CD4-positive, alpha-beta T cell (primary cell): ENCODE measurements at regions not wholly inside any gene's neighbourhood (a gene's known extent, or its start where the extent isn't known, plus 50 kb on each side); places are given as distances from the start of the nearest gene placed in this dataset.

Experiments
- ATAC-seq: fragments of 200-7000 bp; cut with Tn5 transposase; one replicate; pipeline ENCODE4 v1.10.0; 2022; ENCODE audit warnings: mild to moderate bottlenecking; ENCODE audit not compliant: poor library complexity
- CTCF ChIA-PET: fragments of 350-600 bp; sonication (Branson Sonifier 250); formaldehyde crosslinking; loops from one replicate; lab custom pipeline; 2021; ENCODE audit warnings: antibody characterized with exemption, inconsistent platforms; lab: Charles Lee
- POLR2A ChIA-PET: fragments of 350-600 bp; sonication (Branson Sonifier 250); formaldehyde crosslinking; loops from one replicate; lab custom pipeline; 2021; ENCODE audit warnings: antibody characterized with exemption, inconsistent platforms; lab: Charles Lee
- DNase-seq, 14 experiments: peaks; one replicate each; pipeline ENCODE4 v3.0.0-alpha.2; 2013 to 2020; ENCODE audit warnings: mixed read lengths in 2 of 14
- H3K27ac ChIP-seq, 2 donors: one replicate each; pipeline versions ENCODE4 v1.5.1 to v1.7.0; 2013; ENCODE audit warnings: low read length in 2 of 2, low read depth in 1 of 2, mild to moderate bottlenecking in 1 of 2
- H3K27me3 ChIP-seq, 2 experiments: 1 replicate in 1 of 2; 2 replicates in 1 of 2; pipeline versions ENCODE4 v1.6.1 to v1.7.0; 2013; ENCODE audit warnings: low read length in 2 of 2, control low read depth in 1 of 2, mild to moderate bottlenecking in 1 of 2, moderate library complexity in 1 of 2; ENCODE audit not compliant: insufficient read depth in 2 of 2, control insufficient read depth in 1 of 2
- H3K36me3 ChIP-seq: one replicate; pipeline ENCODE4 v1.6.1; 2013; ENCODE audit warnings: low read length, control low read depth; ENCODE audit not compliant: insufficient read depth
- H3K4me1 ChIP-seq: one replicate; pipeline ENCODE4 v1.6.1; 2013; ENCODE audit warnings: low read length, control low read depth; ENCODE audit not compliant: insufficient read depth
- H3K4me3 ChIP-seq: one replicate; pipeline ENCODE4 v1.5.1; 2013; ENCODE audit warnings: mild to moderate bottlenecking, low read length, moderate library complexity
- H3K9me3 ChIP-seq, 2 experiments: 1 replicate in 1 of 2; 2 replicates in 1 of 2; pipeline versions ENCODE4 v1.6.1 to v1.7.0; 2013; ENCODE audit warnings: low read length in 2 of 2, mild to moderate bottlenecking in 2 of 2, control low read depth in 1 of 2, moderate library complexity in 1 of 2; ENCODE audit not compliant: control insufficient read depth in 1 of 2, insufficient read depth in 1 of 2
- H3K27ac Mint-ChIP-seq: one replicate; pipeline ENCODE4 v1.8.0; 2020; ENCODE audit warnings: mixed read lengths
- H3K27me3 Mint-ChIP-seq: one replicate; pipeline ENCODE4 v1.8.0; 2021; ENCODE audit warnings: mixed read lengths
- H3K36me3 Mint-ChIP-seq: one replicate; pipeline ENCODE4 v1.8.0; 2021; ENCODE audit warnings: low read depth, mixed read lengths
- H3K4me1 Mint-ChIP-seq: one replicate; pipeline ENCODE4 v1.8.0; 2021; ENCODE audit warnings: low read depth, mixed read lengths
- H3K4me3 Mint-ChIP-seq: one replicate; pipeline ENCODE4 v1.8.0; 2020; ENCODE audit warnings: mild to moderate bottlenecking, mixed read lengths
- H3K9me3 Mint-ChIP-seq: one replicate; pipeline ENCODE4 v1.8.0; 2020; ENCODE audit warnings: mixed read lengths
- CTCF ChIP-seq: fragments of 200-600 bp; IDR thresholded peaks from one replicate; pipeline ENCODE4 v1.8.0; 2022; ENCODE audit warnings: antibody characterized with exemption, mild to moderate bottlenecking
- intact Hi-C, 2 experiments: fragments of 100-400 bp; cut with DNase I in 1 of 2; cut with micrococcal nuclease in 1 of 2; formaldehyde crosslinking; loops; one replicate each; pipeline versions ENCODE4 v1.15.1 to v1.9.0; 2023 to 2025; cut with DNase I, micrococcal nuclease

GRCh38 chr2:14257801-14258507 is 374.6 kb upstream of the LRATD1 start:
- intact Hi-C loops: no loop called here
- Mint-ChIP-seq H3K9me3 (peaks cover 6% of the 10 kb centered on the region), H3K27ac (no peak overlapping the region), H3K4me3 (no peak overlapping the region), H3K27me3 (no peaks in the 10 kb centered on the region), H3K4me1 (no peaks in the 10 kb centered on the region), H3K36me3 (no peaks in the 10 kb centered on the region)
- DNase-seq (no peak), ATAC-seq (no peak)
- no peaks in the 10 kb centered on the region for H3K4me1 ChIP-seq
- no peaks in the 10 kb centered on the region for H3K36me3 ChIP-seq
- no peak overlapping the region for H3K4me3 ChIP-seq
- ChIA-PET POLR2A (no interaction called here), CTCF (interaction anchor here (0.6 kb wide), 1 partner anchor 115 kb away, joined by 3 read pairs; no protein-coding TSS in a partner anchor)
- no peak for TF ChIP-seq CTCF
- H3K9me3 ChIP-seq: peaks cover 3 to 16% of the 10 kb centered on the region in 2 experiments
- no peaks in the 10 kb centered on the region for H3K27me3 ChIP-seq
- H3K27ac ChIP-seq: no peak overlapping the region

DNA sequence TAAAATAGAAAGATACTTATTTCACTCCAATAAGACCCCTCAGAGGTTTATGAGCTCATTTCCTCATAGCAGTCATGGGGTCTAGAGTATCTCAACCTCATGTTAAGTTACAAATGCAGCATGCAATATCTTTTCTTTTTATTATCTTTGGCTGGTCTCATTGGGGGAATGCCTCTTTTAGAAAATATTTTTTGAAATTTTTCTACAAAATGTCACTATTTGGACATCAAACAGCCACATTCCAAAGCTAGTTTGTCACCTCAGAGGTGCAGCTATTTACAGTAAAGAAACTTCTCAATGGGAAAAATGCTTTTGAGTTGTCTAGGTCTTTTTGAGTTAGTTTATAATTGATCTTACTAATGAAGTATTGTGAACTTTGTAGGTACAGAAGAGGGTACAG is 370.7 kb upstream of the LRATD1 start:
- Histone ChIP-seq H3K36me3 (no peaks in the 10 kb centered on the region), H3K27me3 (no peaks in the 10 kb centered on the region), H3K9me3 (peaks cover 3% of the 10 kb centered on the region in 2 experiments), H3K4me3 (no peak overlapping the region), H3K4me1 (no peaks in the 10 kb centered on the region), H3K27ac (no peak overlapping the region)
- H3K4me3 Mint-ChIP-seq: no peak overlapping the region
- CTCF ChIA-PET: no interaction called here
- TF ChIP-seq CTCF: no peak
- no peak for DNase-seq
- no peak for ATAC-seq
- peaks cover 6% of the 10 kb centered on the region for H3K9me3 Mint-ChIP-seq
- H3K4me1 Mint-ChIP-seq: no peaks in the 10 kb centered on the region
- intact Hi-C loops: no loop called here
- H3K27me3 Mint-ChIP-seq: no peaks in the 10 kb centered on the region
- H3K36me3 Mint-ChIP-seq: no peaks in the 10 kb centered on the region
- no peak overlapping the region for H3K27ac Mint-ChIP-seq
- POLR2A ChIA-PET: no interaction called here

- H3K9me3 ChIP-seq: peaks cover 3% of the 10 kb centered on the region in 2 experiments
- H3K4me1 ChIP-seq: no peaks in the 10 kb centered on the region
- no peaks in the 10 kb centered on the region for H3K4me1 Mint-ChIP-seq
- no peaks in the 10 kb centered on the region for H3K27me3 Mint-ChIP-seq
- ChIA-PET POLR2A (no interaction called here), CTCF (no interaction called here)
- no peak overlapping the region for H3K4me3 ChIP-seq
- H3K9me3 Mint-ChIP-seq: peaks cover 6% of the 10 kb centered on the region
- no peaks in the 10 kb centered on the region for H3K36me3 ChIP-seq
- no peaks in the 10 kb centered on the region for H3K36me3 Mint-ChIP-seq
- no peak overlapping the region for H3K4me3 Mint-ChIP-seq
- no peaks in the 10 kb centered on the region for H3K27me3 ChIP-seq
- DNase-seq: no peak
- intact Hi-C loops: no loop called here
- no peak overlapping the region for H3K27ac Mint-ChIP-seq
- H3K27ac ChIP-seq: no peak overlapping the region
- TF ChIP-seq CTCF: no peak
- no peak for ATAC-seq
Observed at GRCh38 chr2:14263053-14263452, 369.5 kb upstream of the LRATD1 start.
